ENCODE measurements at regions not wholly inside any gene's neighbourhood (a gene's known extent, or its start where the extent isn't known, plus 50 kb on each side); places are given as distances from the start of the nearest gene placed in this dataset.

- TF ChIP-seq E2F6 (IDR thresholded peaks at IDR 0.05; ENCODE audit: borderline replicate concordance in 1 of 2, extremely low read depth in 1 of 2, insufficient read depth in 1 of 2, insufficient read length in 1 of 2, low read depth in 1 of 2, low read length in 1 of 2, poor library complexity in 1 of 2, severe bottlenecking in 1 of 2): no peak
- no peak for TF ChIP-seq ZNF57 (CRISPR knock-in tag; IDR thresholded peaks at IDR 0.05)
- TF ChIP-seq, protein P1, sequence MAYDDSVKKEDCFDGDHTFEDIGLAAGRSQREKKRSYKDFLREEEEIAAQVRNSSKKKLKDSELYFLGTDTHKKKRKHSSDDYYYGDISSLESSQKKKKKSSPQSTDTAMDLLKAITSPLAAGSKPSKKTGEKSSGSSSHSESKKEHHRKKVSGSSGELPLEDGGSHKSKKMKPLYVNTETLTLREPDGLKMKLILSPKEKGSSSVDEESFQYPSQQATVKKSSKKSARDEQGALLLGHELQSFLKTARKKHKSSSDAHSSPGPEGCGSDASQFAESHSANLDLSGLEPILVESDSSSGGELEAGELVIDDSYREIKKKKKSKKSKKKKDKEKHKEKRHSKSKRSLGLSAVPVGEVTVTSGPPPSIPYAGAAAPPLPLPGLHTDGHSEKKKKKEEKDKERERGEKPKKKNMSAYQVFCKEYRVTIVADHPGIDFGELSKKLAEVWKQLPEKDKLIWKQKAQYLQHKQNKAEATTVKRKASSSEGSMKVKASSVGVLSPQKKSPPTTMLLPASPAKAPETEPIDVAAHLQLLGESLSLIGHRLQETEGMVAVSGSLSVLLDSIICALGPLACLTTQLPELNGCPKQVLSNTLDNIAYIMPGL (CRISPR knock-in tag; IDR thresholded peaks at IDR 0.05): no peak
- TF ChIP-seq ZNF384 (IDR thresholded peaks at IDR 0.05; ENCODE audit: low read depth, low read length): no peak
- no peak for TF ChIP-seq ZNF830 (CRISPR knock-in tag; IDR thresholded peaks at IDR 0.05)
- TF ChIP-seq, protein P2, sequence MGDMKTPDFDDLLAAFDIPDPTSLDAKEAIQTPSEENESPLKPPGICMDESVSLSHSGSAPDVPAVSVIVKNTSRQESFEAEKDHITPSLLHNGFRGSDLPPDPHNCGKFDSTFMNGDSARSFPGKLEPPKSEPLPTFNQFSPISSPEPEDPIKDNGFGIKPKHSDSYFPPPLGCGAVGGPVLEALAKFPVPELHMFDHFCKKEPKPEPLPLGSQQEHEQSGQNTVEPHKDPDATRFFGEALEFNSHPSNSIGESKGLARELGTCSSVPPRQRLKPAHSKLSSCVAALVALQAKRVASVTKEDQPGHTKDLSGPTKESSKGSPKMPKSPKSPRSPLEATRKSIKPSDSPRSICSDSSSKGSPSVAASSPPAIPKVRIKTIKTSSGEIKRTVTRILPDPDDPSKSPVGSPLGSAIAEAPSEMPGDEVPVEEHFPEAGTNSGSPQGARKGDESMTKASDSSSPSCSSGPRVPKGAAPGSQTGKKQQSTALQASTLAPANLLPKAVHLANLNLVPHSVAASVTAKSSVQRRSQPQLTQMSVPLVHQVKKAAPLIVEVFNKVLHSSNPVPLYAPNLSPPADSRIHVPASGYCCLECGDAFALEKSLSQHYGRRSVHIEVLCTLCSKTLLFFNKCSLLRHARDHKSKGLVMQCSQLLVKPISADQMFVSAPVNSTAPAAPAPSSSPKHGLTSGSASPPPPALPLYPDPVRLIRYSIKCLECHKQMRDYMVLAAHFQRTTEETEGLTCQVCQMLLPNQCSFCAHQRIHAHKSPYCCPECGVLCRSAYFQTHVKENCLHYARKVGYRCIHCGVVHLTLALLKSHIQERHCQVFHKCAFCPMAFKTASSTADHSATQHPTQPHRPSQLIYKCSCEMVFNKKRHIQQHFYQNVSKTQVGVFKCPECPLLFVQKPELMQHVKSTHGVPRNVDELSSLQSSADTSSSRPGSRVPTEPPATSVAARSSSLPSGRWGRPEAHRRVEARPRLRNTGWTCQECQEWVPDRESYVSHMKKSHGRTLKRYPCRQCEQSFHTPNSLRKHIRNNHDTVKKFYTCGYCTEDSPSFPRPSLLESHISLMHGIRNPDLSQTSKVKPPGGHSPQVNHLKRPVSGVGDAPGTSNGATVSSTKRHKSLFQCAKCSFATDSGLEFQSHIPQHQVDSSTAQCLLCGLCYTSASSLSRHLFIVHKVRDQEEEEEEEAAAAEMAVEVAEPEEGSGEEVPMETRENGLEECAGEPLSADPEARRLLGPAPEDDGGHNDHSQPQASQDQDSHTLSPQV (IDR thresholded peaks at IDR 0.05): no peak
- TF ChIP-seq NR1H2 (CRISPR knock-in tag; IDR thresholded peaks at IDR 0.05): no peak
- TF ChIP-seq TBP (optimal IDR thresholded peaks at IDR 0.05; ENCODE audit: low read depth, low read length): no peak
- no peak for TF ChIP-seq BCOR (IDR thresholded peaks at IDR 0.05)
- no peak for TF ChIP-seq C11orf30 (IDR thresholded peaks at IDR 0.05; ENCODE audit: low read depth)
These were observed 78.4 kb upstream of the RORA start (continued) for GRCh38 chr15:61307474-61307873.

Measured in K562 (cell line).